Loucy (cell line): ENCODE measurements at regions not wholly inside any gene's neighbourhood (a gene's known extent, or its start where the extent isn't known, plus 50 kb on each side); places are given as distances from the start of the nearest gene placed in this dataset.

Experiments
- CTCF ChIP-seq: fragments of 200-600 bp; sonication (generic); conservative IDR thresholded peaks from 2 replicates; pipeline ENCODE4 v1.5.1; 2014; ENCODE audit warnings: mild to moderate bottlenecking, antibody characterized with exemption, low read length
- EZH2phosphoT487 ChIP-seq: fragments of 200-600 bp; IDR thresholded peaks from 2 replicates; pipeline ENCODE4 v1.6.1; 2018; ENCODE audit warnings: antibody characterized with exemption, mild to moderate bottlenecking, moderate library complexity, borderline replicate concordance

DNA sequence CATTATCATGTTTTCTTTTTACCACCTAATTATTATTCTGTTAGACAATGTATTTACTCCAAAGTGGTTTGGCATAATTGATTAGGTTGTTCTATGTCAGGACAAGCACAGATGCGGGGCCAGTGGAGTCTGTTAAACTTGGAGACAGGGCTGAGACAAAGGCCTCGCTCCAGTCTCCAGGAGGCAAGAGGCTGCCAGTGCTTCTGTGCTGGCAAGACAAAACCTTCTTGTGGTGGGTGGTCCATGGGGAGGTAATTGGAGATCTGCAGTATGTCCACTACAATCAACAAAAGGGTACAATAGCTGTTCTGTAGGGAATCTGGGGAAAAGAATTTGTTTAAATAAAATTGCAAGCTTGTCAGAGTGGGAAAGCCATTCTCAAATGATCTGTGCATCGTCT lies 677.2 kb upstream of the SLC35B3 start:
- no peak for TF ChIP-seq CTCF
- TF ChIP-seq EZH2phosphoT487 = no peak
